SK-N-SH treated with all-trans-retinoic acid at 6 μM for 48 hours (cell line): ENCODE measurements at regions not wholly inside any gene's neighbourhood (a gene's known extent, or its start where the extent isn't known, plus 50 kb on each side); places are given as distances from the start of the nearest gene placed in this dataset.

Experiments
- ARNTL ChIP-seq: fragments of 450-650 bp; formaldehyde crosslinking; IDR thresholded peaks from 2 replicates; pipeline ENCODE4 v1.5.0; 2020; ENCODE audit warnings: low read depth, mild to moderate bottlenecking, moderate library complexity, borderline replicate concordance
- BACH2 ChIP-seq: fragments of 250-450 bp; sonication (Bioruptor Pico); IDR thresholded peaks from 2 replicates; pipeline ENCODE4 v1.9.0; 2021; ENCODE audit warnings: mild to moderate bottlenecking, borderline replicate concordance
- PATZ1 ChIP-seq: fragments of 250-450 bp; sonication (Bioruptor Pico); IDR thresholded peaks from 2 replicates; pipeline ENCODE4 v1.8.0; 2020; ENCODE audit warnings: mild to moderate bottlenecking, moderate library complexity, borderline replicate concordance
- RARB ChIP-seq: fragments of 250-450 bp; sonication (Bioruptor Pico); IDR thresholded peaks from 2 replicates; pipeline ENCODE4 v1.8.0; 2021; ENCODE audit warnings: mild to moderate bottlenecking, moderate library complexity
- ZNF8 ChIP-seq: fragments of 450-650 bp; formaldehyde crosslinking; IDR thresholded peaks from 2 replicates; pipeline ENCODE4 v1.5.0; 2020; ENCODE audit warnings: mild to moderate bottlenecking, moderate library complexity

- no peak for TF ChIP-seq BACH2
- no peak for TF ChIP-seq ZNF8 (CRISPR knock-in tag)
- TF ChIP-seq RARB (CRISPR knock-in tag) = no peak
- TF ChIP-seq ARNTL (CRISPR knock-in tag) = no peak
- TF ChIP-seq PATZ1 (CRISPR knock-in tag) = no peak
These were observed 94.1 kb upstream of the LIN7C start for GRCh38 chr11:27600656-27601055.
